ENCODE measurements at regions not wholly inside any gene's neighbourhood (a gene's known extent, or its start where the extent isn't known, plus 50 kb on each side); places are given as distances from the start of the nearest gene placed in this dataset.
"Not testable (repeated sequence)": the region's sequence is repeated elsewhere in the genome, so short reads cannot be mapped to it uniquely, and the experiment has no call there.

GRCh38 chr3:59496250-59496649, 446.4 kb upstream of the CFAP20DC start:
- no peak for DNase-seq

- not testable (repeated sequence) for DNase-seq
Observed at GRCh38 chr3:59494969-59495368, 445.1 kb upstream of the CFAP20DC start.

- no peak for DNase-seq
Observed at GRCh38 chr3:59486520-59486919, 436.7 kb upstream of the CFAP20DC start.

- peak; percentile 55 for DNase-seq
Observed at GRCh38 chr3:59483191-59483590, 433.4 kb upstream of the CFAP20DC start.

GRCh38 chr3:59482684-59483083, 432.9 kb upstream of the CFAP20DC start:
- peak; percentile 26 for DNase-seq

GRCh38 chr3:59481776-59482400, 432.1 kb upstream of the CFAP20DC start:
- no peak for DNase-seq

GRCh38 chr3:59480486-59480995, 430.7 kb upstream of the CFAP20DC start:
- peak; percentile 82 for DNase-seq

GRCh38 chr3:59473636-59474035, 423.8 kb upstream of the CFAP20DC start:
- no peak for DNase-seq

GRCh38 chr3:59472541-59472940, 422.7 kb upstream of the CFAP20DC start:
- no peak for DNase-seq

GRCh38 chr3:59469948-59470723, 420.3 kb upstream of the CFAP20DC start:
- DNase-seq: peak; percentile 91

- DNase-seq: no peak
Observed at GRCh38 chr3:59467476-59467875, 417.7 kb upstream of the CFAP20DC start.

GRCh38 chr3:59464187-59464586, 414.4 kb upstream of the CFAP20DC start:
- no peak for DNase-seq

GRCh38 chr3:59463253-59463652, 413.4 kb upstream of the CFAP20DC start:
- no peak for DNase-seq

GRCh38 chr3:59460068-59460467, 410.2 kb upstream of the CFAP20DC start:
- DNase-seq: no peak

GRCh38 chr3:59456852-59457485, 407.1 kb upstream of the CFAP20DC start:
- peak; percentile 95 for DNase-seq

- DNase-seq: peak; percentile 78
Observed at GRCh38 chr3:59451800-59452746, 402.2 kb upstream of the CFAP20DC start.

GRCh38 chr3:59450946-59451763, 401.3 kb upstream of the CFAP20DC start:
- DNase-seq: peak; percentile 96

- DNase-seq: no peak
Observed at GRCh38 chr3:59450437-59450836, 400.6 kb upstream of the CFAP20DC start.

GRCh38 chr3:59446775-59447465, 397.1 kb upstream of the CFAP20DC start:
- DNase-seq: no peak

GRCh38 chr3:59444676-59445075, 394.9 kb upstream of the CFAP20DC start:
- no peak for DNase-seq

GRCh38 chr3:59444294-59444671, 394.5 kb upstream of the CFAP20DC start:
- peak; percentile 90 for DNase-seq
